ENCODE measurements at regions not wholly inside any gene's neighbourhood (a gene's known extent, or its start where the extent isn't known, plus 50 kb on each side); places are given as distances from the start of the nearest gene placed in this dataset.

DNA sequence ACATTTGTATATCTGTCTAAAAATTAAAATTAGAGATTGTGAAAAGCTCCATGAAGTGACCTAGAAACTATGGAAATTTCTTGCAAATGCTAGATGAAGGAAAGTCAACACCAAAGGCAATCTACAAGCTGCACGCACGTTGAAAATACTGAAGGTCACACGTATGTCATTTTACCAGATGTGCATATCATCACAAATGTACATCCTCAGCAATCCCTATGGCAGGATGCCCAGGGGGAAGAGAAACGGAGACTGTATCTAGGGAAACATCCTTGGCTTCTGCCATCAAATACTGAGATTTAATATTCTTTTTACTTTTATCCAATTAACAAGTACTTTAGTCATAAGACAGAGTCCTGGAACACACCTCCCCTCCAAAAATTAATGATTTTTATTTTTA lies 672.0 kb downstream of the RNF144B start:
- TF ChIP-seq BHLHE40 (IDR thresholded peaks at IDR 0.05; ENCODE audit: borderline replicate concordance) (no peak), FOXA1 (IDR thresholded peaks at IDR 0.05) (no peak), L3MBTL2 (conservative IDR thresholded peaks at IDR 0.05) (no peak), ELF4 (IDR thresholded peaks at IDR 0.05) (no peak), FOXK2 (IDR thresholded peaks at IDR 0.05) (no peak), FOXM1 (IDR thresholded peaks at IDR 0.05; ENCODE audit: borderline replicate concordance) (no peak), TARDBP (IDR thresholded peaks at IDR 0.05) (no peak)
- TF ChIP-seq, protein P1, sequence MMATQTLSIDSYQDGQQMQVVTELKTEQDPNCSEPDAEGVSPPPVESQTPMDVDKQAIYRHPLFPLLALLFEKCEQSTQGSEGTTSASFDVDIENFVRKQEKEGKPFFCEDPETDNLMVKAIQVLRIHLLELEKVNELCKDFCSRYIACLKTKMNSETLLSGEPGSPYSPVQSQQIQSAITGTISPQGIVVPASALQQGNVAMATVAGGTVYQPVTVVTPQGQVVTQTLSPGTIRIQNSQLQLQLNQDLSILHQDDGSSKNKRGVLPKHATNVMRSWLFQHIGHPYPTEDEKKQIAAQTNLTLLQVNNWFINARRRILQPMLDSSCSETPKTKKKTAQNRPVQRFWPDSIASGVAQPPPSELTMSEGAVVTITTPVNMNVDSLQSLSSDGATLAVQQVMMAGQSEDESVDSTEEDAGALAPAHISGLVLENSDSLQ (IDR thresholded peaks at IDR 0.05), result no peak

All from HEK293T (cell line).